Right hindlimb (tissue), 1 donor: ENCODE measurements at regions not wholly inside any gene's neighbourhood (a gene's known extent, or its start where the extent isn't known, plus 50 kb on each side); places are given as distances from the start of the nearest gene placed in this dataset.

Source experiments
- DNase-seq: peaks from one replicate; pipeline ENCODE4 v3.0.0-alpha.2; 2018

DNA sequence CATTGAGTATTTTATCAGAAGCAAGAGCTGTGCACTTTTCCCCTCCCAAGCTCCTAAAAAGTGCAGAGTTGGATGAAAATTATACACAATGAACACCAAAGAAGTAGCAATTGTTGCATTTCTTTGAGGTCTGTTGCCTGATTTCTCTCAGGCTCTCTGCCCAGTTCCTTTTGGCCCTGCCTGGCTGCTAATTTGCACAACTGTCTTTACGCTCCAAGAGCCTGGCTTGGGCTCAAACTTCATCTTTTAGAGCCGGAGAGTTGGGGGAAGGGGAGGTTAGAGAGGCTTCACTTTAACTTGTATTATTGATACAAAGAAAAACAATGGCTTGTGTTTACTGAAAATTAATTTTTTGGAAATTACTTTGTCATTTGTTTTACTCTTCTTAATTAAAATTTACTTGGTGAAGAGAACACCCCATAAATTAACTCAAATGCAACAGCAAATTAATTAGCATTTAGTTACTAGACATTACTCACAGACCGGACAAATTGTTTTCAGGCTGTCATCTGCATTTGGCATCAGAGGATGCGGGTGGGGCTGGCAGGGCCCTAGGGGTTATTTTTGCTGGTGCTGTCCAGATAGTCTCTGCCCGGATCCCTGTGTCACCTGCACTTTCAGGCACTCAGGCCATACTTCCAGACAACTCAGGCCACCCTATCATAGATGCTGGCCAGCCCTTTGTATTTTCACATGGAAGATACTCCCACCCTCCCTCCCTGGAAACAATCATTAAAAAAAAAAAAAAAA, 407.3 kb downstream of the NXPE2 start:
- peak; percentile 66 for DNase-seq

DNA sequence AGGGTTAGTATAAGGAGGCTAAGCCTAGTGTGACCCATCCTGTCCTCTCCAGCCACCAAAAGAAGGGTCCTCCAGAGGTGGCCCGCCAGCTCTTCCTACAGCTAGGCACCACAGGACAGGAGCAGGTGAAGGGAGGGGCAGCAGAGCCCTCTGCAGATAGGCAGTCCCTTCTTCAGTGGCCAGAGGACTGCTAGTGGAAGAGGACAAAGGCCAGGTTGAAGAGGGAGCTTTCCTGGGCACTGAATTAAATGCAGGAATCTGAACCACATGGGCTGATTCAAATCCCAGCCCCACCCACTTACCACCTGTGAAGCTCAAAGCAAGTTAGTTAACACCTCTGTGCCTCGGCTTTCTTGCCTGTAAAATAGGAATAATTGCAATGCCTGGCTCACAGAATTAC, 409.5 kb downstream of the NXPE2 start:
- no peak for DNase-seq

DNA sequence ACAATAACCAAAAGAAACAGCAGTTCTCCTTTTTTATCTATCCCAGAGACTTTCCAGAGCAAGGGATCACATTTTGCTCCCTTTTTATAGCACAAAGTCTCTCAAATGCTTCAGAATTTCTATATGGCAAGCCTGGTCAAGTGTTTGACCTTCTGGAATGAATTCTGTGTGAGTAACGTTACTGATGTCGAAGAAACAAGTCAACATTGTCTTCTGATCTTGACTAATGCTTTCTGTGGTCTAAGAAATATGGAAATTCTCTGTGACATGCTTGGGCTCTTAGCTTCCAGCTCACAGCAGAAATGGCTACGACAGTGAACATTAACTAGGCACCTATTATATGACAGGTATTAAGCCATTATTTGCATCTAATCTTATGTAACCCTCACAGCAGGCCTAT, 411.7 kb downstream of the CADM1 start:
- no peak for DNase-seq

DNA sequence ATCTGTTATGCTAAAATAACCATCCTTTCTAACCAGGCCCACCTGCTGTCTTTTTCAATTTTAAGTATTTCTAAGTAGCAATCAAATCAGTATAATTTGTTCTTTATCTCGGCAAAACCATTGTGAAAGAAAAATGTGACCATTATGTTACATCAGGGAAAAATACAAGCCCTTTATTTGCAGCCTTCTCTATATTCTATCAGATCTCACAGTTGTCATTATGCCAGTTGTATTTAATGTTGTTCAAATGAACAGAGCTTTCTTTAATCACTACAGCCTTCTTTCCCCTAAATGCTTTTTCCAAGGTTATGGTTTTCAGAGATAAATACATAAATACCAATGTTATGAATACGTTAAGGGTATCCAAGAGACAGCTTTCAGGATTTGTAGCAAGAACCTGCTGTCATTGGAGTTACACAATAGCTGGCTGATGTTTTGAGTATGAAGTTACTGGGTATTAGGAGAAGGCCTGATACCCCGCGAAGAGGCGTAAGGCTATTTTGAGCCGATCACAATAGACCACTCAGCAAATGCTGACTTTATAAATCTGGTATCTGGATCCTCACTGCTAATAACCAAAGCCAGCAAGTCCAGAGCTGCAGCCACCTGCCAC, 406.3 kb downstream of the CADM1 start:
- DNase-seq, result no peak

DNA sequence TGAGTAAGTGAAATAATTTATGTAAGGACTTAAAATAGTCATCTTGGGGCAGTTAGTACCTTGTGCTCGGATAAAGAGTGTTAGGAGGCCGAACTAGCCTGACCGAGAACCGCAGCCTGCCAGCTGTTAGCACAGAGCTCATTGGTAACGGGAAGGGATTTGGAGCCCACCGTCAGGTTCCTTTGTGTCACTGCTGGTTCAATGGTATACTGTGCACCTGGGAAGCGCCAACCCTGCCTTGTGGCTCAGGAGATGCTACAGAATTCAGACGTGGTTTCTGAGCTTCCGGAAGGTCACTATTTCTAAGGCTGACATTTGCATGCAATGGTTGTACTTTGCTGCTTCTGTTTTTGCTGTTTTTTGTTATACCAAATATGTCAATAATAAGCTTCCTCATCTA, 403.5 kb downstream of the CADM1 start:
- no peak for DNase-seq

DNA sequence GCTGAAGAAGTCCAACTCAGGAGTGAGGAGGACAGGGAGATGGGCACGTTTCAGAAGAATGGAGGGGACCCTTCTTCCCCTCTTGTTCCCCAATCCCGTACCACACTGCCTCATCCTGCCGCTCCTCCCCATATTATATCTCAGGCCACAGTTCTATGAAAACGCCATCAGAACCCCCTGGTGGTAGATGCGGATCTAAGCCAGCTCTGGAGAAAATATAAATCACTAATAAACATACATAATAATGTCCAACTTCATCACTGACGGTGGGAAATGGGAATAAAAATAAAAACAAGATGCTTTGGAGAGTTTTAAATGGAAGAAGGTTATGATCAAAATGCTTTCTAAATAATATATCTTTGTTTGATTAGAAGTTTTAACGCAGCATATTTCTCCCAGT, 400.3 kb downstream of the CADM1 start:
- no peak for DNase-seq

DNA sequence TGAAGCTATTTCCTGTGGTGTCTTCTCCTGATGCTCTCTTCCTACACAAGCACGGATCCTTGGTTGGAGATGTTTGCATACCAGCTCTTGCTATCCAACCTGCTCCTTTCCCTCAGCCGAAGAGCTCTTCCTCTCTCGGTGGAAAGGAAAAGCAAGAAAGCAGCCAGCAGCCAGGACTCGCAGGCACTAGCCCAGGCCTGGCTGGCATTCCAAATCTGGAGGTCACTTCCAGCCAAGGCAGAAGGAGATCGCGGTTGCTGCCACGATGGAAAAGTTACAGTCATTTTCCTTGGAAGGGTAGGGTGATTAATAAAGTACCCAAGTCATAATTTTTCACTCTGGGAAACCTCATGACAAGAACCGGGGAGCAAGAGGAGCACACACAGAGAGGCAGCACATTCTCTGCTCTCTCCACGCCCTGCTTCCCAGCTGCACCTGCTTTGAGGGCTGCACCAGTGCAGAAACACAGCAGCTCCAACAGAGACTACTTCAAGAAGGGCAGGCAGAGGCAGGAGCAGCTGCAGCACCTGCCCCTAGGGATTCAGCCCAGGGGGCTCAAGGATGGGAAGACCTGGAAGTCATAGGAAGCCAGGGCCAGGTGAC, 399.3 kb downstream of the CADM1 start:
- peak; percentile 29 for DNase-seq

DNA sequence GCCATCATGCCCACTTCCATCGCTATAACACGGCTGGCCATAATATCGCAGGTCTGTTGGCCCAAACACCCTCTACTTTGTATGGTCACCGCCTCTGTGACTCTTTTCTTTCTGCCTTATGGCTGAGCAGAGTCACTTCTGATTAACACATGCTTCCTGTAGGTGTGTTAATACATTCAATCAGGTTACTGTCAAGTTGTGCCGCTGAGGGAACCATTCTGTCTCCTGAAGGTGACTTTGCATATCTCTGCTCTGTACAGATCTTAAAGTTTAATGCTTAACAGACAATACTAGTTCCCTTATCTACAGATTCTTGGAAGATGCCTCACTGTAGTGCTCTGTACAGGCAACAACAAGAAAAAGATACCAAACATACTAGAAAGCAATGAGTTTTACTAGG, 393.1 kb downstream of the CADM1 start:
- DNase-seq, result no peak

DNA sequence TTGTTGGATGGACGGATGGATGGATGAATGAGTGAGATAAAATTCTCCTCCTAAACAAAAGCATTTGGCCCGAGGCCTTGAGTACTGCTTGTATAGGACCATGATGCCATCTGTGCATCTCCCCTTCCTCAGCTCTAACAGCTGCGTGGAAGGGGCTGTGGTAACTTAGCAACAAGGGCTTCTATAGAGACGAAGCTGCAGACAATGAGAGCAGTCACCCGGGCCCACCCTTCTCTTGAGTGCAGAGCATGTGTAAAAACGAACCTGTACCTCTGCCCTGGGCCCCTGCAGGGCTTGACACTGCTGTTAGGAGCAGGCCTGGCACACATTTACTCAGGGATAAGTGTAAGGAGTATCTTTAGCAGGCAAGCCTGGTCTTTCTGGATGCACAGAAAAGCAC, 391.5 kb downstream of the CADM1 start:
- DNase-seq, result no peak

DNA sequence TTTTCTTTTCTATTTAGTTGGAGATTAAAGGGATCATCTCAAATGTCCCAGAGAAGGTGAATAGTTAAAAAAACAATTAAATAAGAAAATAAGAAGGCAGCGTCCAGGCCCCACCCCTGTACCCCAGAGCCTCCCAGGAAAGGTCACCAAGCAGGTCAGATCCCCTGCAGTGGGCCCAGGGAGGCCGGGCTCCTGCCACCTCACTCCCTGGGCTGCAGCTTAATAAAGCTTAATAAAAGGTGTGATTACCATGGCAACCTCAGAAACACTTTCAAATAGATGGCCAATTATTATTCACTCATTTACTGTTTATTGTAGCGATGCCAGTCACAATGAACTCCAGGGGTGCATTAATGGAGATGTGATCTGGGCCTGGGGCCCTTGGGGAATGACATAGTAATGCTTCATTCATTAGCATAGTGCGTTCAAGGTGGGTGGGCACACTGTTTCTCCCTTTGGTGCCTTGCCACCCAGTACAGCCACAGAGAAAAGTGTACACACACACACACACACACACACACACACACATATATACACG, 386.2 kb downstream of the CADM1 start:
- no peak for DNase-seq

DNA sequence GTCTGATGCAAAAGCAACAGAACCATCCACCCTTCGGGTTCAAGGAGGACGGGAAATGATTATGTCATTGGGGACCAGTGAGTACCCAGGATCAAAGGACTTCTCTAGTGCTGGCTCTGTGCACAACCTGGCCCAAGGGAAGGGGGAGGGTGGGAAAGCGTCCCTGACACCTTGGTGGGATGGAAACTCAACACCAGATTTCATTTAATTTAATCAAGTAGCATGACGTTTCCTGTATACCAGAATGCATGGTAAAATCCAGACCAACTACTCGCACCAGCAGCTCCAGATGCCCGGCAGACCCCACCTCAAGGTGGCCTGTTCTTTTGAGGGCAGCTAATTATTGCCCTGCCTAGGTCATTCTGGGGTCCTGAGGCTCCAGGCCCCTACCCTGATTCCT, 385.1 kb downstream of the CADM1 start:
- DNase-seq, result no peak
